ENCODE measurements at regions not wholly inside any gene's neighbourhood (a gene's known extent, or its start where the extent isn't known, plus 50 kb on each side); places are given as distances from the start of the nearest gene placed in this dataset.

GRCh38 chr2:146634230-146635097 lies 1210.4 kb upstream of the ACVR2A start:
- no peaks in the 10 kb centered on the region for H3K36me3 ChIP-seq
- H3K27me3 ChIP-seq: no peaks in the 10 kb centered on the region
- H3K9me3 ChIP-seq (replicated peaks in 1 of 11): no peaks in the 10 kb centered on the region
- H3K4me3 ChIP-seq: no peak overlapping the region
- no peak overlapping the region for H3K4me2 ChIP-seq
- TF ChIP-seq Cebpa-rat (IDR thresholded peaks at IDR 0.05): no peak
- H3K27ac ChIP-seq: no peak overlapping the region
- no peaks in the 10 kb centered on the region for H3K4me1 ChIP-seq
- no peaks in the 10 kb centered on the region for H4K20me1 ChIP-seq
- no peak overlapping the region for H3K9ac ChIP-seq

GRCh38 chr2:146633159-146633558 lies 1211.7 kb upstream of the ACVR2A start:
- Histone ChIP-seq H3K27me3 (no peaks in the 10 kb centered on the region), H3K4me1 (no peaks in the 10 kb centered on the region), H4K20me1 (no peaks in the 10 kb centered on the region), H3K4me3 (no peak overlapping the region), H3K9ac (no peak overlapping the region), H3K9me3 (replicated peaks in 1 of 11) (no peaks in the 10 kb centered on the region), H3K27ac (no peak overlapping the region), H3K4me2 (no peak overlapping the region), H3K36me3 (no peaks in the 10 kb centered on the region)
- no peak for TF ChIP-seq Cebpa-rat (IDR thresholded peaks at IDR 0.05)

- no peak overlapping the region for H3K4me3 ChIP-seq
- no peaks in the 10 kb centered on the region for H3K36me3 ChIP-seq
- H3K4me1 ChIP-seq: no peaks in the 10 kb centered on the region
- H3K9me3 ChIP-seq (replicated peaks in 1 of 11): no peaks in the 10 kb centered on the region
- H3K4me2 ChIP-seq: no peak overlapping the region
- H4K20me1 ChIP-seq: no peaks in the 10 kb centered on the region
- no peak overlapping the region for H3K9ac ChIP-seq
- H3K27me3 ChIP-seq: no peaks in the 10 kb centered on the region
- no peak for TF ChIP-seq Cebpa-rat (IDR thresholded peaks at IDR 0.05)
- H3K27ac ChIP-seq: no peak overlapping the region
These were observed 1212.1 kb upstream of the ACVR2A start for GRCh38 chr2:146632707-146633106.

- no peak overlapping the region for H3K4me3 ChIP-seq
- peaks cover 0 to 5% (median 0%) of the 10 kb centered on the region in 10 experiments; a peak in 1 of 20 replicates for H3K4me1 ChIP-seq
- H3K36me3 ChIP-seq: no peaks in the 10 kb centered on the region
- no peak for TF ChIP-seq Cebpa-rat (IDR thresholded peaks at IDR 0.05)
- H3K27me3 ChIP-seq: no peaks in the 10 kb centered on the region
- H3K27ac ChIP-seq: no peak overlapping the region
- no peak overlapping the region for H3K4me2 ChIP-seq
- H3K9ac ChIP-seq: no peak overlapping the region
- no peaks in the 10 kb centered on the region for H4K20me1 ChIP-seq
- H3K9me3 ChIP-seq (replicated peaks in 1 of 11): no peaks in the 10 kb centered on the region
These were observed 1220.2 kb upstream of the ACVR2A start for GRCh38 chr2:146624430-146625160.

- Histone ChIP-seq H4K20me1 (no peaks in the 10 kb centered on the region), H3K36me3 (no peaks in the 10 kb centered on the region), H3K4me3 (no peak overlapping the region), H3K27ac (no peak overlapping the region), H3K9ac (no peak overlapping the region), H3K27me3 (no peaks in the 10 kb centered on the region), H3K9me3 (replicated peaks in 1 of 11) (peaks cover 0 to 6% (median 0%) of the 10 kb centered on the region in 11 experiments; a peak in 3 of 22 replicates), H3K4me2 (no peak overlapping the region), H3K4me1 (peaks cover 0 to 5% (median 0%) of the 10 kb centered on the region in 10 experiments; a peak in 1 of 20 replicates)
- no peak for TF ChIP-seq Cebpa-rat (IDR thresholded peaks at IDR 0.05)
These were observed 1221.1 kb upstream of the ACVR2A start for GRCh38 chr2:146623771-146624170.

- Histone ChIP-seq H3K4me2 (no peak overlapping the region), H3K4me1 (peaks cover 0 to 5% (median 0%) of the 10 kb centered on the region in 10 experiments; a peak in 1 of 20 replicates), H3K9ac (no peak overlapping the region), H3K36me3 (no peaks in the 10 kb centered on the region), H3K9me3 (replicated peaks in 1 of 11) (peaks cover 0 to 7% (median 0%) of the 10 kb centered on the region in 11 experiments; a peak in 3 of 22 replicates), H3K27me3 (no peaks in the 10 kb centered on the region), H4K20me1 (no peaks in the 10 kb centered on the region), H3K4me3 (no peak overlapping the region), H3K27ac (no peak overlapping the region)
- no peak for TF ChIP-seq Cebpa-rat (IDR thresholded peaks at IDR 0.05)
These were observed 1223.2 kb upstream of the ACVR2A start for GRCh38 chr2:146621656-146622055.

- Histone ChIP-seq H3K27ac (no peak overlapping the region), H3K27me3 (no peaks in the 10 kb centered on the region), H3K4me2 (no peak overlapping the region), H3K4me3 (no peak overlapping the region), H3K4me1 (no peaks in the 10 kb centered on the region), H4K20me1 (no peaks in the 10 kb centered on the region), H3K9ac (no peak overlapping the region), H3K9me3 (replicated peaks in 1 of 11) (peaks cover 0 to 7% (median 0%) of the 10 kb centered on the region in 11 experiments; a peak in 3 of 22 replicates), H3K36me3 (no peaks in the 10 kb centered on the region)
- TF ChIP-seq Cebpa-rat (IDR thresholded peaks at IDR 0.05): no peak
These were observed 1229.1 kb upstream of the ACVR2A start for GRCh38 chr2:146615778-146616177.

GRCh38 chr2:146608490-146608889 lies 1236.3 kb upstream of the ACVR2A start:
- Histone ChIP-seq H3K9me3 (replicated peaks in 1 of 11) (no peaks in the 10 kb centered on the region), H3K27me3 (no peaks in the 10 kb centered on the region), H3K36me3 (no peaks in the 10 kb centered on the region), H4K20me1 (no peaks in the 10 kb centered on the region), H3K27ac (no peak overlapping the region), H3K9ac (no peak overlapping the region), H3K4me2 (no peak overlapping the region), H3K4me1 (no peaks in the 10 kb centered on the region), H3K4me3 (no peak overlapping the region)
- TF ChIP-seq Cebpa-rat (IDR thresholded peaks at IDR 0.05): no peak

GRCh38 chr2:146604521-146604920 lies 1240.3 kb upstream of the ACVR2A start:
- no peaks in the 10 kb centered on the region for H3K9me3 ChIP-seq (replicated peaks in 1 of 11)
- H3K4me1 ChIP-seq: no peaks in the 10 kb centered on the region
- H3K4me2 ChIP-seq: no peak overlapping the region
- H3K36me3 ChIP-seq: no peaks in the 10 kb centered on the region
- H4K20me1 ChIP-seq: no peaks in the 10 kb centered on the region
- no peak overlapping the region for H3K27ac ChIP-seq
- no peaks in the 10 kb centered on the region for H3K27me3 ChIP-seq
- no peak for TF ChIP-seq Cebpa-rat (IDR thresholded peaks at IDR 0.05)
- no peak overlapping the region for H3K9ac ChIP-seq
- H3K4me3 ChIP-seq: no peak overlapping the region
